Epithelial cell of proximal tubule (primary cell): ENCODE measurements at regions not wholly inside any gene's neighbourhood (a gene's known extent, or its start where the extent isn't known, plus 50 kb on each side); places are given as distances from the start of the nearest gene placed in this dataset.

Source experiments
- DNase-seq: peaks from one replicate; pipeline ENCODE4 v3.0.0-alpha.2; 2011; ENCODE audit warnings: low read depth
- H3K4me3 ChIP-seq: 2 replicates; pipeline ENCODE4 v1.5.1; 2011; ENCODE audit warnings: low read depth, mild to moderate bottlenecking, low read length
- TF ChIP-seq, protein P1 (sequence below): conservative IDR thresholded peaks from 2 replicates; pipeline ENCODE4 v1.5.1; 2012; ENCODE audit warnings: low read depth, mild to moderate bottlenecking, low read length

DNA sequence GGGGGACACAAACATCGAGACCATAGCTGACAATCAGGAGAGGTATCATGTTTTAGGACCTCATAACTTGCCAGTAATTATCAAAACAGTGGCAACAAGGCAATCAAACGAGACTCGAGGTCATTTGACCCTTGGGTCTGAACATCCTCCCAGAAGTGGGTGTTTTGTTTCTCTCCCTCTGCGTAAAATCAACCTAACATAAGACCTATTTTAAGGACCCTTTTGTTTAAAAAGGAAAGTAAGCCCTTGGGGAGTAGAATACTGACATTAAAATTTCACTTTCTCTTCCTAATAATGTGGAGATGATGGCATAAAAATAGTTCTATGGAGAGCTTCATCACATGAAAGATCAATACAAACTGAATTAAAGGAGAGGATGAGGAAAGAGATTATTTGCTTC is 106.2 kb upstream of the PUDP start:
- DNase-seq = no peak
- H3K4me3 ChIP-seq = no peak overlapping the region
- TF ChIP-seq, protein P1, sequence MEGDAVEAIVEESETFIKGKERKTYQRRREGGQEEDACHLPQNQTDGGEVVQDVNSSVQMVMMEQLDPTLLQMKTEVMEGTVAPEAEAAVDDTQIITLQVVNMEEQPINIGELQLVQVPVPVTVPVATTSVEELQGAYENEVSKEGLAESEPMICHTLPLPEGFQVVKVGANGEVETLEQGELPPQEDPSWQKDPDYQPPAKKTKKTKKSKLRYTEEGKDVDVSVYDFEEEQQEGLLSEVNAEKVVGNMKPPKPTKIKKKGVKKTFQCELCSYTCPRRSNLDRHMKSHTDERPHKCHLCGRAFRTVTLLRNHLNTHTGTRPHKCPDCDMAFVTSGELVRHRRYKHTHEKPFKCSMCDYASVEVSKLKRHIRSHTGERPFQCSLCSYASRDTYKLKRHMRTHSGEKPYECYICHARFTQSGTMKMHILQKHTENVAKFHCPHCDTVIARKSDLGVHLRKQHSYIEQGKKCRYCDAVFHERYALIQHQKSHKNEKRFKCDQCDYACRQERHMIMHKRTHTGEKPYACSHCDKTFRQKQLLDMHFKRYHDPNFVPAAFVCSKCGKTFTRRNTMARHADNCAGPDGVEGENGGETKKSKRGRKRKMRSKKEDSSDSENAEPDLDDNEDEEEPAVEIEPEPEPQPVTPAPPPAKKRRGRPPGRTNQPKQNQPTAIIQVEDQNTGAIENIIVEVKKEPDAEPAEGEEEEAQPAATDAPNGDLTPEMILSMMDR = no peak

GRCh38 chrX:7253565-7253964 is 105.6 kb upstream of the PUDP start:
- no peak overlapping the region for H3K4me3 ChIP-seq
- TF ChIP-seq, protein P1 = no peak
- no peak for DNase-seq

- DNase-seq = no peak
- H3K4me3 ChIP-seq = no peak overlapping the region
- TF ChIP-seq, protein P1 = no peak
Observed at GRCh38 chrX:7252013-7252610, 104.2 kb upstream of the PUDP start.

DNA sequence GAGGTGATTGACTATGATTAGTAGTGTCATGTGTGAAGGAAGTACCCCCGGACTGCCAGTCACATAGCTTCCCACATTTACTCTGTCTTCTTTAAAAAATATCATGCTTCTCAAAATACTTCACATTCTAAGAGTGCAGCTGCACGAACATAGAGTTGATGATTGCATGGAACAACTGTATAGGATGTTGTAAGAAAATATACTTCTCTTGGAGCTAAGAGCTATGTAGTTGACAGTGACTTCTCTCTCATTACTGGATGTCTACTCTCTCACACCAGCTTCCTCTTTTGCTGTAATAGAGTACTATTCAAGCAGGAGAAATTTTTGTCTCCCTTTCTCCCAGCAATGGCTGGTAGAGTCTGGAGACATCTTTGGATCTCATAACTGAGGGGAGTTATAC is 99.4 kb upstream of the PUDP start:
- no peak for DNase-seq
- H3K4me3 ChIP-seq = no peak overlapping the region
- TF ChIP-seq, protein P1 = no peak

- TF ChIP-seq, protein P1 = no peak
- no peak overlapping the region for H3K4me3 ChIP-seq
- no peak for DNase-seq
Observed at GRCh38 chrX:7244405-7244804, 96.5 kb upstream of the PUDP start.

DNA sequence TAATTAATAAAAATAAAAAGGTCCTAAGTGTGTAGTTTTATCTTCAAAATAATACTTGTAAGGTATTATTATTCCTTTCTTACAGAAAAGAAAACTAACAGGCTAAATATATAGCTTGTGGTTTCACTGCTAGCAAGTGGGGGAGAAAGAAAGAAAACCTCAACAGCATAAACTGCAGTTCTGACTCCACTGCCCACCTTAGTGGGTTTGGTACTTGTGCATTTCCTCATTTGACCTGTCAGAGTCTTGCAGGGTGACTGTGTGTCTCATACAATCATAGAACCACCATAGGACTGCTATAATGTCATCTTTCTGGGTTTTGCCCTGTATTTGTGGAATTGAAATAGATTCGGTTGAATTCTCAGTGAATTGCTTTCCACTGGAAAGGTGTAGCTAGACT is 94.7 kb upstream of the PUDP start:
- TF ChIP-seq, protein P1 = no peak
- DNase-seq = no peak
- H3K4me3 ChIP-seq = no peak overlapping the region

DNA sequence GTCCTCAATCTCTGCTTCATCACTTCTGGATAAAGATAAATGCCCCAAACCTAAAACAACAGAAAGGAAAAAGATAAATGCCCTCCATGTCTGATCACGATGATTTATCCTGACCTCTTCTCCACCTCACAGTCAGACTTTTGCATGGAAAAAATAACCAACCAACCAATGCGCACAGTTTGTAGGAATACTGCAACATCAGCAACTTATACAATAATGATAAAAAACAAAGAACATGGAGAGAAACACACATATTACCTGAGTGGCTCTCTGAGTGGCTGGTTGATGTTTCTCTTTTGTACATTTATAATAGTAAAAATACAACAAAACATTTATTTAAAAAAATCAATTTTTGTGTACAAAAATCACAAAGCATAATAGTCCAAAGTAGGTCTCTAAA is 93.0 kb upstream of the PUDP start:
- no peak overlapping the region for H3K4me3 ChIP-seq
- TF ChIP-seq, protein P1 = no peak
- DNase-seq = no peak
